Adrenal gland (tissue), 9 donors: ENCODE measurements at regions not wholly inside any gene's neighbourhood (a gene's known extent, or its start where the extent isn't known, plus 50 kb on each side); places are given as distances from the start of the nearest gene placed in this dataset.

Source experiments
- DNase-seq, 7 donors: peaks; one replicate each; pipeline ENCODE4 v3.0.0-alpha.2; 2019 to 2020
- H3K27ac ChIP-seq, 5 donors: fragments of 200-600 bp; sonication (generic) in 4 of 5; 1 replicate in 3 of 5; 2 replicates in 2 of 5; pipeline versions ENCODE4 v1.5.1 to v1.8.0; 2016 to 2020; ENCODE audit warnings: mild to moderate bottlenecking in 1 of 5
- H3K27me3 ChIP-seq: fragments of 200-600 bp; 2 replicates; pipeline ENCODE4 v1.8.0; 2021
- H3K36me3 ChIP-seq, 2 donors: fragments of 200-600 bp; replicated peaks in 1 of 2; 1 replicate in 1 of 2; 2 replicates in 1 of 2; pipeline versions ENCODE4 v1.5.1 to v1.8.0; 2018 to 2022
- H3K4me1 ChIP-seq, 2 donors: fragments of 200-600 bp; replicated peaks in 1 of 2; 1 replicate in 1 of 2; 2 replicates in 1 of 2; pipeline versions ENCODE4 v1.5.1 to v1.8.0; 2018 to 2021
- H3K4me3 ChIP-seq, 4 donors: fragments of 200-600 bp; sonication (generic) in 3 of 4; one replicate each; pipeline ENCODE4 v1.5.1; 2016 to 2018
- H3K9me3 ChIP-seq, 3 donors: fragments of 200-600 bp; sonication (generic) in 1 of 3; replicated peaks in 1 of 3; 1 replicate in 2 of 3; 2 replicates in 1 of 3; pipeline versions ENCODE4 v1.5.1 to v1.8.0; 2016 to 2021
- POLR2A ChIP-seq, 2 donors: fragments of 450-650 bp; IDR thresholded peaks; one replicate each; pipeline ENCODE4 v1.6.1; 2017; ENCODE audit warnings: antibody characterized with exemption in 2 of 2, mild to moderate bottlenecking in 2 of 2, moderate library complexity in 1 of 2
- WGBS, 4 donors: extraction: QIAGEN DNeasy Blood & Tissue Kit in 2 of 4; methylation state at CpG; one replicate each; pipeline versions ENCODE4 v1.1.5 to v1.1.7; 2013 to 2017; 5-methylcytosine and 5-hydroxymethylcytosine counted together
- intact Hi-C, 2 donors: fragments of 100-400 bp; cut with DNase I; formaldehyde crosslinking; loops; one replicate each; pipeline versions ENCODE4 v1.14.1 to v1.15.0; 2022 to 2023
- TF ChIP-seq, protein P1 (sequence below), 6 experiments: fragments of 450-650 bp in 4 of 6; fragments of 200-600 bp in 2 of 6; sonication (generic) in 1 of 6; IDR thresholded peaks; 1 replicate in 5 of 6; 2 replicates in 1 of 6; pipeline versions ENCODE4 v1.5.1 to v1.8.0; 2016 to 2021; ENCODE audit warnings: antibody characterized with exemption in 6 of 6, mild to moderate bottlenecking in 2 of 6, moderate library complexity in 1 of 6
- donor health status: healthy with polysubstance abuse.
- donor health status: Bipolar disorder and iron deficiency.
- donor health status: DM: yes; HTN: yes; CAD: no.
- donor health status: DM: no; HTN: no; CAD: no.
- donor health status: DM: no; HTN: no; CAD: no.

DNA sequence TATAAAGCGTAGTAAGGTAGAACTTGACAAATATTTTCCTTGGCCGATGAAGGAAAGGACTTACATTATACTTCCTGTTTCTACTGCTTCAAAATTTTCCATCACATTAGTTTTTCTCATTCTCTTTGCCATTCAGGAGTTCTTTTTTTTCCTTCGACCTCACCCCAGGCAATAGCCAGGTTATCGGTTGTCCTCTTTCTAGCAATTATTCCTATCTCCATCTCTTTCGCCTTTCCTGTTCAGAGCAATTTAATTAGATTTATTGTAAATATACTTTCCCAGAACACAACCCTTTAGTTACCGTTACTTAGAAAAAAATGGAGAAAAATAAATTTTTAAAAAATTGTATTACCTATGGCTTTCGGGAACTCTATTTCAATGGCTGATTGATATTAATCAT lies 205.2 kb downstream of the KCNJ2 start:
- Histone ChIP-seq H3K4me3 (no peak overlapping the region), H3K27ac (no peak overlapping the region), H3K9me3 (no peaks in the 10 kb centered on the region), H3K36me3 (no peaks in the 10 kb centered on the region), H3K27me3 (peaks cover 8% of the 10 kb centered on the region), H3K4me1 (no peaks in the 10 kb centered on the region)
- intact Hi-C loops = no loop called here
- WGBS, 4 donors = 63 to 72% (median 67%) methylated on average over 7 of the region's 7 CpGs
- DNase-seq = no peak
- TF ChIP-seq POLR2A (IDR thresholded peaks at IDR 0.05) = no peak
- TF ChIP-seq, protein P1, sequence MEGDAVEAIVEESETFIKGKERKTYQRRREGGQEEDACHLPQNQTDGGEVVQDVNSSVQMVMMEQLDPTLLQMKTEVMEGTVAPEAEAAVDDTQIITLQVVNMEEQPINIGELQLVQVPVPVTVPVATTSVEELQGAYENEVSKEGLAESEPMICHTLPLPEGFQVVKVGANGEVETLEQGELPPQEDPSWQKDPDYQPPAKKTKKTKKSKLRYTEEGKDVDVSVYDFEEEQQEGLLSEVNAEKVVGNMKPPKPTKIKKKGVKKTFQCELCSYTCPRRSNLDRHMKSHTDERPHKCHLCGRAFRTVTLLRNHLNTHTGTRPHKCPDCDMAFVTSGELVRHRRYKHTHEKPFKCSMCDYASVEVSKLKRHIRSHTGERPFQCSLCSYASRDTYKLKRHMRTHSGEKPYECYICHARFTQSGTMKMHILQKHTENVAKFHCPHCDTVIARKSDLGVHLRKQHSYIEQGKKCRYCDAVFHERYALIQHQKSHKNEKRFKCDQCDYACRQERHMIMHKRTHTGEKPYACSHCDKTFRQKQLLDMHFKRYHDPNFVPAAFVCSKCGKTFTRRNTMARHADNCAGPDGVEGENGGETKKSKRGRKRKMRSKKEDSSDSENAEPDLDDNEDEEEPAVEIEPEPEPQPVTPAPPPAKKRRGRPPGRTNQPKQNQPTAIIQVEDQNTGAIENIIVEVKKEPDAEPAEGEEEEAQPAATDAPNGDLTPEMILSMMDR (IDR thresholded peaks at IDR 0.05) = no peak

DNA sequence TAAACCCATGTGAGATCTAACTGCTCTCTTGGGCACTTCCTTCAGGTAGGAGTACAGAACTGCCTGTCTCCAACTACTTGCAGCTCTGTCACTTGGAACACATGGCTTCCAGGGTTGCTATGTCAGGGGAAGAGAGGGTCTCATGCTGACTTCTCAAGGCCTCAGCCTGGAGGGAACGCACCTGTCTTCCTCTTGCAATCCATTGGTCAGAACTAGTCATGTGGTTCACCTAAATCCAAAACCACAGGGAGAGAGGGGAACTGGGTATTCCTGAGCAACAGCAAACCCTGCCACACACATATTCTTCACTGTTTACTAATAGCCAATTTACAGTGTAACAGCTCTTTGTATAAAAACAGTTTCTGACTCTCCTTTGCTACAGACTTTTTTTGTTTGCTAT lies 206.1 kb downstream of the KCNJ2 start:
- Histone ChIP-seq H3K4me3 (no peak overlapping the region), H3K36me3 (no peaks in the 10 kb centered on the region), H3K9me3 (no peaks in the 10 kb centered on the region), H3K27me3 (peaks cover 6% of the 10 kb centered on the region), H3K4me1 (no peaks in the 10 kb centered on the region), H3K27ac (no peak overlapping the region)
- WGBS, 4 donors = 56 to 80% (median 66%) methylated on average over 1 of the region's 1 CpG
- TF ChIP-seq, protein P1 (IDR thresholded peaks at IDR 0.05) = no peak
- TF ChIP-seq POLR2A (IDR thresholded peaks at IDR 0.05) = no peak
- no peak for DNase-seq
- intact Hi-C loops = no loop called here

DNA sequence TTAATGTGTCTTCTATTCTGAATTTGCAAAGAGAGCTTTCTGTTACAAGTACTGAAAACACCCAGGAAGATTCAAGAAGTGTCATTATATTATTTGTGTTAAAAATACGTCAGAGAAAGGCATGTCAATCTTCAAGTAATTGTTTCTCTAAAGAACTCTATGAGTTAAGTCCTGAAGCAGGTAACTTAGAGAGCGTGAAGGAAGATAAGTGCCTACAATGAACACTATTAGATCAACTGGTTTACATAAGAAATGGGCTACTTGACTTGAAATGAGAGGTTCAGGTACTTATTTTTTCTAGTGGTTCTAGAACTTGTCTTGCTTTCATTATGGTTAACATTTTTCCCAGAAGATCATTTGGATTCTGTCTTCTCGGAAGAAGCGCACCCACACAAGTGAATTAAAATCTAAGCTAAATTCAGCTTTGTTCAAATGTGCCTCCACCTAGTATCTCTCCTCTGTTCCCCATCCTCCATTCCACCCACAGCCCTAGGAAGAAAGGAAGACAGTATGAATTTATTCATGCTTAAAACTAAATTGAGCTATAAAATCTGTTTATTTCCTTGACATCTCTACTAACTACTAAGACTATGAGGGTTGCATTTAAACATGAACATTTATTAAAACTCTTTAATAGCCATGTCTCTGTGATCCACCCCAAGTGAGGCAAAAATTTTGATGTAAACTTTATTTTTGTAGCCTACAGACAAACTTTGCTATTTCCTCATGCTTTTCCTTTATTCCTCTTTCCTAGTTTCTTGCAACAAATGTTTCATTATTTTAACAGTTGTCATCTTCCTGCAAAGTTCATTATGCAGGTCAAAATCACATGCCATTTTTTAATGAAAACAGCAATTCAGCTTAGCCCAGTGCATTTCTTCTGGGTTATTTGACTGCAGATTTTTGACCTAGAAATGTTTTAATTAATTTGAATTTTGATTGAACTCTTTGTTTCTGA lies 206.8 kb downstream of the KCNJ2 start:
- no peaks in the 10 kb centered on the region for H3K4me1 ChIP-seq
- intact Hi-C loops = no loop called here
- 85 to 88% (median 86%) methylated on average over 4 of the region's 4 CpGs for WGBS, 4 donors
- H3K4me3 ChIP-seq = no peak overlapping the region
- TF ChIP-seq POLR2A (IDR thresholded peaks at IDR 0.05) = no peak
- TF ChIP-seq, protein P1 (IDR thresholded peaks at IDR 0.05) = no peak
- H3K27me3 ChIP-seq = no peaks in the 10 kb centered on the region
- H3K9me3 ChIP-seq = no peaks in the 10 kb centered on the region
- DNase-seq = no peak
- H3K36me3 ChIP-seq = no peaks in the 10 kb centered on the region
- H3K27ac ChIP-seq = no peak overlapping the region

DNA sequence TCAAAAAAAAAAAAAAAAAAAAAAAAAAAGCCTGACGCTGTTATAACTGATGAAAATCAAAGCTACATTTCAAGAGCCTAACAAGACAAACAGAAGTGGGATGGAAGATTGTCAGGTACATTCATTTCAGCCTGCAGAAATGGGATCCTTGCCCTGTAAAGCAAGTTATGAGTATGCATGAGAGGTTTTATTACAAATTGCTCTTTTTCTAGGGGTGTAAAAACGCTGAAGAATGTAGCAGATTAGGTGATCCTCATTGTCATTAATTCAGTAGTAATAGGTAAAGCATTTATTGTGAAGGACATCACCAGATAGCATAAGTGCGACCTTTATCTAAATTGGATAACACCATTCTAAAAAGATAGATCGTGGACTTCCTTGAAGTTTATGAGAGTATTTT lies 208.3 kb downstream of the KCNJ2 start:
- intact Hi-C loops = no loop called here
- WGBS, 4 donors = 62 to 76% (median 65%) methylated on average over 4 of the region's 4 CpGs
- TF ChIP-seq POLR2A (IDR thresholded peaks at IDR 0.05) = no peak
- TF ChIP-seq, protein P1 (IDR thresholded peaks at IDR 0.05) = no peak
- no peak for DNase-seq
- H3K4me3 ChIP-seq = no peak overlapping the region
- H3K36me3 ChIP-seq = no peaks in the 10 kb centered on the region
- no peaks in the 10 kb centered on the region for H3K4me1 ChIP-seq
- no peaks in the 10 kb centered on the region for H3K27me3 ChIP-seq
- H3K9me3 ChIP-seq = no peaks in the 10 kb centered on the region
- no peak overlapping the region for H3K27ac ChIP-seq
